ENCODE measurements at regions not wholly inside any gene's neighbourhood (a gene's known extent, or its start where the extent isn't known, plus 50 kb on each side); places are given as distances from the start of the nearest gene placed in this dataset.
A peak's percentile ranks its signal among the peaks of the same experiment; 100 is the strongest.

GRCh38 chr3:197394464-197395321 is 96.3 kb upstream of the DLG1 start:
- TF ChIP-seq EZH2 (IDR thresholded peaks at IDR 0.05; ENCODE audit: insufficient read depth, poor library complexity, severe bottlenecking), result no peak
- 0 out of 2 replicates have a peak, but pooled peaks have one; percentile 74 for TF ChIP-seq EZH2phosphoT487 (IDR thresholded peaks at IDR 0.05; ENCODE audit: insufficient read depth, low read depth)
